ENCODE measurements at regions not wholly inside any gene's neighbourhood (a gene's known extent, or its start where the extent isn't known, plus 50 kb on each side); places are given as distances from the start of the nearest gene placed in this dataset.
"Not testable (repeated sequence)": the region's sequence is repeated elsewhere in the genome, so short reads cannot be mapped to it uniquely, and the experiment has no call there.

- DNase-seq, result no peak
- Histone ChIP-seq H3K36me3 (no peaks in the 10 kb centered on the region), H3K27me3 (no peaks in the 10 kb centered on the region), H3K9me3 (no peaks in the 10 kb centered on the region), H3K4me1 (ENCODE audit: insufficient read depth) (no peaks in the 10 kb centered on the region), H3K27ac (no peak overlapping the region), H3K4me3 (no peak overlapping the region)
- intact Hi-C loops (cut with DNase I), result no loop called here
- 91 to 100% (median 94%) methylated on average over 1 of the region's 1 CpG for WGBS, 3 donors
- no peak for TF ChIP-seq EP300 (IDR thresholded peaks at IDR 0.05)
- no peak for TF ChIP-seq CTCF (IDR thresholded peaks at IDR 0.05)
- no peak for TF ChIP-seq POLR2A (IDR thresholded peaks at IDR 0.05)
Measured at GRCh38 chr1:115534106-115534505, 107.7 kb upstream of the VANGL1 start.

- DNase-seq, result no peak
- Histone ChIP-seq H3K36me3 (no peaks in the 10 kb centered on the region), H3K4me3 (no peak overlapping the region), H3K9me3 (no peaks in the 10 kb centered on the region), H3K27ac (no peak overlapping the region), H3K27me3 (no peaks in the 10 kb centered on the region), H3K4me1 (ENCODE audit: insufficient read depth) (no peaks in the 10 kb centered on the region)
- intact Hi-C loops (cut with DNase I), result no loop called here
- WGBS, 3 donors, result 22 to 33% (median 28%) methylated on average over 6 of the region's 6 CpGs
- TF ChIP-seq POLR2A (IDR thresholded peaks at IDR 0.05), result no peak
- no peak for TF ChIP-seq CTCF (IDR thresholded peaks at IDR 0.05)
- TF ChIP-seq EP300 (IDR thresholded peaks at IDR 0.05), result no peak
Measured at GRCh38 chr1:115531631-115532264, 110.0 kb upstream of the VANGL1 start.

GRCh38 chr1:115530407-115530806 is 111.4 kb upstream of the VANGL1 start:
- Histone ChIP-seq H3K9me3 (no peaks in the 10 kb centered on the region), H3K4me3 (no peak overlapping the region), H3K4me1 (ENCODE audit: insufficient read depth) (no peaks in the 10 kb centered on the region), H3K27me3 (no peaks in the 10 kb centered on the region), H3K36me3 (no peaks in the 10 kb centered on the region), H3K27ac (no peak overlapping the region)
- TF ChIP-seq POLR2A (IDR thresholded peaks at IDR 0.05) (no peak), EP300 (IDR thresholded peaks at IDR 0.05) (no peak), CTCF (IDR thresholded peaks at IDR 0.05) (no peak)
- no peak for DNase-seq
- intact Hi-C loops (cut with DNase I), result no loop called here
- 93 to 97% (median 96%) methylated on average over 1 of the region's 1 CpG for WGBS, 3 donors

- no peaks in the 10 kb centered on the region for H3K36me3 ChIP-seq
- no peaks in the 10 kb centered on the region for H3K4me1 ChIP-seq (ENCODE audit: insufficient read depth)
- intact Hi-C loops (cut with DNase I), result no loop called here
- TF ChIP-seq POLR2A (IDR thresholded peaks at IDR 0.05) (no peak), CTCF (IDR thresholded peaks at IDR 0.05) (no peak), EP300 (IDR thresholded peaks at IDR 0.05) (no peak)
- H3K4me3 ChIP-seq, result no peak overlapping the region
- no peaks in the 10 kb centered on the region for H3K27me3 ChIP-seq
- no peaks in the 10 kb centered on the region for H3K9me3 ChIP-seq
- 91 to 94% (median 92%) methylated on average over 2 of the region's 2 CpGs for WGBS, 3 donors
- no peak overlapping the region for H3K27ac ChIP-seq
- no peak for DNase-seq
Measured at GRCh38 chr1:115529216-115529897, 112.4 kb upstream of the VANGL1 start.

- H3K27me3 ChIP-seq; H3K27ac ChIP-seq; DNase-seq; H3K4me3 ChIP-seq; H3K36me3 ChIP-seq; H3K9me3 ChIP-seq; intact Hi-C loops (cut with DNase I); H3K4me1 ChIP-seq (ENCODE audit: insufficient read depth): not testable (repeated sequence)
- 70 to 81% (median 73%) methylated on average over 3 of the region's 3 CpGs for WGBS, 3 donors
Measured at GRCh38 chr1:115528336-115528735, 113.4 kb upstream of the VANGL1 start.
